Transverse colon (tissue), 4 donors: ENCODE measurements at regions not wholly inside any gene's neighbourhood (a gene's known extent, or its start where the extent isn't known, plus 50 kb on each side); places are given as distances from the start of the nearest gene placed in this dataset.

Experiments used
- DNase-seq: peaks from one replicate; pipeline ENCODE4 v3.0.0-alpha.2; 2019
- H3K27ac ChIP-seq, 4 donors: fragments of 200-600 bp; sonication (generic); 2 replicates each; pipeline ENCODE4 v1.5.1; 2016 to 2018; ENCODE audit warnings: inconsistent platforms in 4 of 4
- H3K27me3 ChIP-seq: fragments of 200-600 bp; sonication (generic); 2 replicates; pipeline ENCODE4 v1.5.1; 2017; ENCODE audit warnings: inconsistent platforms
- H3K36me3 ChIP-seq, 4 donors: fragments of 200-600 bp; sonication (generic); 2 replicates each; pipeline ENCODE4 v1.5.1; 2017 to 2019; ENCODE audit warnings: inconsistent platforms in 4 of 4
- H3K4me1 ChIP-seq, 4 donors: fragments of 200-600 bp; sonication (generic); 2 replicates each; pipeline ENCODE4 v1.5.1; 2017 to 2020; ENCODE audit warnings: inconsistent platforms in 4 of 4
- H3K4me3 ChIP-seq, 4 donors: fragments of 200-600 bp; sonication (generic); 1 replicate in 1 of 4; 2 replicates in 3 of 4; pipeline versions ENCODE4 v1.5.1 to v1.6.1; 2017 to 2019; ENCODE audit warnings: inconsistent platforms in 4 of 4
- H3K9me3 ChIP-seq, 2 donors: fragments of 200-600 bp; sonication (generic); 2 replicates each; pipeline ENCODE4 v1.5.1; 2017 to 2019; ENCODE audit warnings: inconsistent platforms in 2 of 2
- CTCF ChIP-seq, 5 experiments: fragments of 200-600 bp in 3 of 5; fragments of 450-650 bp in 2 of 5; sonication (generic) in 3 of 5; IDR thresholded peaks; 1 replicate in 2 of 5; 2 replicates in 3 of 5; pipeline ENCODE4 v1.5.1; 2016 to 2017; ENCODE audit warnings: antibody characterized with exemption in 5 of 5, inconsistent platforms in 3 of 5, mild to moderate bottlenecking in 2 of 5, moderate library complexity in 1 of 5
- EP300 ChIP-seq: sonication (generic); formaldehyde crosslinking; IDR thresholded peaks from one replicate; pipeline ENCODE4 v1.6.1; 2017; ENCODE audit warnings: antibody characterized with exemption, low read depth
- POLR2A ChIP-seq: fragments of 450-650 bp; IDR thresholded peaks from one replicate; pipeline ENCODE4 v1.6.1; 2016; ENCODE audit warnings: antibody characterized with exemption, mild to moderate bottlenecking, moderate library complexity
- POLR2AphosphoS5 ChIP-seq, 3 donors: sonication (generic); formaldehyde crosslinking; IDR thresholded peaks; one replicate each; pipeline ENCODE4 v1.6.1; 2016; ENCODE audit warnings: antibody characterized with exemption in 3 of 3
- whole genome bisulfite sequencing, 2 donors: methylation state at CpG; one replicate each; pipeline ENCODE4 v1.1.5; 2018; ENCODE audit warnings: low coverage in 1 of 2; 5-methylcytosine and 5-hydroxymethylcytosine counted together
- in situ Hi-C, 4 donors: fragments of 200-750 bp; cut with MboI; loops; one replicate each; pipeline versions ENCODE4 v1.15.0 to v1.15.1; 2017; ENCODE audit warnings: low sequenced_read_pairs in 3 of 4, low pct_ligation_motif_present in 1 of 4, low pct_unique_long_range_greater_than_20kb in 1 of 4
- intact Hi-C: fragments of 100-400 bp; cut with DNase I; formaldehyde crosslinking; loops from one replicate; pipeline ENCODE4 v1.15.1; 2023; ENCODE audit warnings: low total_unique reads

DNA sequence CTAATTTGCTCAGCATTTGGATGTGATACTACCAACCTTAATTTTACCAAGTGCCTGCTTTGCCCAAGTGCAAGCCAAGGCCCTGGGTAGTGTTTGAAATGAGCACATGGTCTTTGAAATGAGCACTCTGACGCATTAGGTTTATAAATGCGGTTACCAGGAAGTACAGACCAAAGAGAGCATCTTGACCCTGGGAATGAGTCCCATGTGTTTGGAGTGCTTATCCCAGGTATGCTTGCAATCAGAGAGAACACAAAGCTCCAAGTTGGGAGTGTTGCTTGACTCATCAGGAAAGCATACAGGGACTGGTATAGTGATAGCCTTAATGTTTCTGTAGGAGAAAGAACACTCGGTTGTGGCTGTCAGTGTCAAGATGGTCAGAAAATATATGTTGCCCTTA is 203.6 kb upstream of the MAMLD1 start:
- H3K4me3 ChIP-seq, result no peak overlapping the region
- no peaks in the 10 kb centered on the region for H3K9me3 ChIP-seq
- TF ChIP-seq POLR2A (no peak), POLR2AphosphoS5 (IDR thresholded peaks at IDR 0.05) (no peak), EP300 (no peak), CTCF (IDR thresholded peaks at IDR 0.05) (no peak)
- no peaks in the 10 kb centered on the region for H3K4me1 ChIP-seq
- no peak for DNase-seq
- WGBS, 2 donors, result 83% methylated on average over 3 of the region's 3 CpGs; no CpG with 5 or more reads in 1 of the 2 donors
- H3K27ac ChIP-seq, result no peak overlapping the region
- H3K36me3 ChIP-seq, result no peaks in the 10 kb centered on the region
- no peaks in the 10 kb centered on the region for H3K27me3 ChIP-seq
- intact Hi-C loops (no loop called here), in situ Hi-C loops (no loop called here)

- Histone ChIP-seq H3K27ac (no peak overlapping the region), H3K27me3 (no peaks in the 10 kb centered on the region), H3K9me3 (no peaks in the 10 kb centered on the region), H3K36me3 (no peaks in the 10 kb centered on the region), H3K4me3 (no peak overlapping the region), H3K4me1 (no peaks in the 10 kb centered on the region)
- in situ Hi-C loops, result no loop called here
- TF ChIP-seq POLR2AphosphoS5 (IDR thresholded peaks at IDR 0.05), result no peak
- TF ChIP-seq EP300, result no peak
- no peak for TF ChIP-seq CTCF (IDR thresholded peaks at IDR 0.05)
- TF ChIP-seq POLR2A, result no peak
- intact Hi-C loops, result no loop called here
- no peak for DNase-seq
Measured at GRCh38 chrX:150160656-150161055, 202.5 kb upstream of the MAMLD1 start.

GRCh38 chrX:150161193-150161592 is 201.9 kb upstream of the MAMLD1 start:
- H3K36me3 ChIP-seq, result no peaks in the 10 kb centered on the region
- intact Hi-C loops (no loop called here), in situ Hi-C loops (no loop called here)
- H3K4me1 ChIP-seq, result no peaks in the 10 kb centered on the region
- WGBS, 2 donors, result 50% methylated on average over 1 of the region's 1 CpG; no CpG with 5 or more reads in 1 of the 2 donors
- no peak overlapping the region for H3K27ac ChIP-seq
- no peaks in the 10 kb centered on the region for H3K9me3 ChIP-seq
- no peak overlapping the region for H3K4me3 ChIP-seq
- no peak for DNase-seq
- TF ChIP-seq POLR2A (no peak), POLR2AphosphoS5 (IDR thresholded peaks at IDR 0.05) (no peak), EP300 (no peak), CTCF (IDR thresholded peaks at IDR 0.05) (no peak)
- H3K27me3 ChIP-seq, result no peaks in the 10 kb centered on the region

GRCh38 chrX:150162141-150162540 is 201.0 kb upstream of the MAMLD1 start:
- DNase-seq, result no peak
- no peak overlapping the region for H3K4me3 ChIP-seq
- H3K27ac ChIP-seq, result no peak overlapping the region
- in situ Hi-C loops, result no loop called here
- H3K4me1 ChIP-seq, result no peaks in the 10 kb centered on the region
- TF ChIP-seq EP300, result no peak
- no peak for TF ChIP-seq POLR2A
- TF ChIP-seq POLR2AphosphoS5 (IDR thresholded peaks at IDR 0.05), result no peak
- TF ChIP-seq CTCF (IDR thresholded peaks at IDR 0.05), result no peak
- no peaks in the 10 kb centered on the region for H3K36me3 ChIP-seq
- intact Hi-C loops, result no loop called here
- H3K27me3 ChIP-seq, result no peaks in the 10 kb centered on the region
- 50 to 68% methylated on average over 1 to 4 of the region's 4 CpGs for WGBS, 2 donors
- no peaks in the 10 kb centered on the region for H3K9me3 ChIP-seq
